Tibial artery (tissue), 4 donors: ENCODE measurements at regions not wholly inside any gene's neighbourhood (a gene's known extent, or its start where the extent isn't known, plus 50 kb on each side); places are given as distances from the start of the nearest gene placed in this dataset.

Experiments used
- DNase-seq, 2 donors: peaks; one replicate each; pipeline ENCODE4 v3.0.0-alpha.2; 2019
- H3K27ac ChIP-seq, 2 donors: fragments of 200-600 bp; sonication (generic) in 1 of 2; 1 replicate in 1 of 2; 2 replicates in 1 of 2; pipeline ENCODE4 v1.5.1; 2018 to 2019; ENCODE audit warnings: mild to moderate bottlenecking in 1 of 2
- H3K27me3 ChIP-seq, 2 donors: fragments of 200-600 bp; sonication (generic) in 1 of 2; one replicate each; pipeline versions ENCODE4 v1.5.1 to v1.6.0; 2016 to 2019
- H3K36me3 ChIP-seq, 3 donors: fragments of 200-600 bp; sonication (generic) in 2 of 3; one replicate each; pipeline ENCODE4 v1.5.1; 2016 to 2019; ENCODE audit warnings: mild to moderate bottlenecking in 2 of 3
- H3K4me1 ChIP-seq, 4 donors: fragments of 200-600 bp; sonication (generic) in 2 of 4; 1 replicate in 3 of 4; 2 replicates in 1 of 4; pipeline ENCODE4 v1.5.1; 2016 to 2019
- H3K4me3 ChIP-seq, 2 donors: fragments of 200-600 bp; sonication (generic) in 1 of 2; 1 replicate in 1 of 2; 2 replicates in 1 of 2; pipeline ENCODE4 v1.5.1; 2018 to 2019; ENCODE audit warnings: mild to moderate bottlenecking in 2 of 2
- H3K9me3 ChIP-seq, 3 donors: fragments of 200-600 bp; sonication (generic) in 1 of 3; one replicate each; pipeline ENCODE4 v1.5.1; 2016 to 2019
- intact Hi-C: fragments of 100-400 bp; cut with DNase I; formaldehyde crosslinking; loops from one replicate; pipeline ENCODE4 v1.15.0; 2023; ENCODE audit warnings: low total_unique reads
- TF ChIP-seq, protein P1 (sequence below), 2 experiments: fragments of 200-600 bp in 1 of 2; fragments of 450-650 bp in 1 of 2; IDR thresholded peaks; one replicate each; pipeline ENCODE4 v1.5.1; 2017 to 2019; ENCODE audit warnings: antibody characterized with exemption in 2 of 2, mild to moderate bottlenecking in 1 of 2, moderate library complexity in 1 of 2

DNA sequence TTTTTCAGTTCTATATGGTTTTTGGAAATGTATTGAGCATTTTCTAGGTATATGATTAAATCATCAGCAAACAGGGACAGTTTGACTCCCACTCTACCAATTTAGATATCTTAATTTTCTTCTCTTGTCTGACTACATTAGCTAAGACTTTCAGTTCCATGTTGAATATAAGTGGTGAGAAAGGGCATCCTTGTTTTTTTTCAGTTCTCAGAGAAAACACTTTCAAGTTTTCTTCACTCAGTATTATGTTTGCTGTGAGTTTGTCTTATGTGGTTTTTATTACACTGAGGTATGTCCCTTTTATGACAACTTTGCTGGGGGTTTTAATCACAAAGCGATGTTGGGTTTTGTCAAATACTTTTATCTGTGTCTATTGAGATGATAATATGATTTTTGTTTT is 352.6 kb downstream of the KDM5D start:
- intact Hi-C loops, result no loop called here
- no peaks in the 10 kb centered on the region for H3K4me1 ChIP-seq

DNA sequence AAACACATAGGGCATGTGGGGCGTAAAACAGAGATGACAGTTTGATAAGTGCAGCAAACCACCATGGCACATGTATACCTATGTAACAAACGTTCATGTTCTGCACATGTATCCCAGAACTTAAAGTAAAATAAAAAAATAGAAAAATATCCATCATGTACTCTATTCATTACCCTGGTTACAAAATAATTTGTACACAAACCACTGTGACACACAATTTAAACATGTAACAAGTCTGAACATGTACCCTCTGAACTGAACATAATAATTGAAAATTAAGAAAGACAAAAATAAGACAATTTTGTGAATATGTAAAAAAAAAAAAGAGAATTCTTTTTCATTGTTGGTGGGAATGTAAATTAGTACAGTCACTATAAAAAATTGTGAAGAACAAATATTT is 379.2 kb downstream of the KDM5D start:
- TF ChIP-seq, protein P1, sequence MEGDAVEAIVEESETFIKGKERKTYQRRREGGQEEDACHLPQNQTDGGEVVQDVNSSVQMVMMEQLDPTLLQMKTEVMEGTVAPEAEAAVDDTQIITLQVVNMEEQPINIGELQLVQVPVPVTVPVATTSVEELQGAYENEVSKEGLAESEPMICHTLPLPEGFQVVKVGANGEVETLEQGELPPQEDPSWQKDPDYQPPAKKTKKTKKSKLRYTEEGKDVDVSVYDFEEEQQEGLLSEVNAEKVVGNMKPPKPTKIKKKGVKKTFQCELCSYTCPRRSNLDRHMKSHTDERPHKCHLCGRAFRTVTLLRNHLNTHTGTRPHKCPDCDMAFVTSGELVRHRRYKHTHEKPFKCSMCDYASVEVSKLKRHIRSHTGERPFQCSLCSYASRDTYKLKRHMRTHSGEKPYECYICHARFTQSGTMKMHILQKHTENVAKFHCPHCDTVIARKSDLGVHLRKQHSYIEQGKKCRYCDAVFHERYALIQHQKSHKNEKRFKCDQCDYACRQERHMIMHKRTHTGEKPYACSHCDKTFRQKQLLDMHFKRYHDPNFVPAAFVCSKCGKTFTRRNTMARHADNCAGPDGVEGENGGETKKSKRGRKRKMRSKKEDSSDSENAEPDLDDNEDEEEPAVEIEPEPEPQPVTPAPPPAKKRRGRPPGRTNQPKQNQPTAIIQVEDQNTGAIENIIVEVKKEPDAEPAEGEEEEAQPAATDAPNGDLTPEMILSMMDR (IDR thresholded peaks at IDR 0.05), result no peak
- Histone ChIP-seq H3K9me3 (no peaks in the 10 kb centered on the region), H3K36me3 (no peaks in the 10 kb centered on the region), H3K4me1 (no peaks in the 10 kb centered on the region), H3K4me3 (no peak overlapping the region), H3K27ac (no peak overlapping the region), H3K27me3 (no peaks in the 10 kb centered on the region)
- intact Hi-C loops, result no loop called here
- no peak for DNase-seq

More for the DNA sequence above, 352.6 kb downstream of the KDM5D start:
- no peak overlapping the region for H3K27ac ChIP-seq
- DNase-seq, result no peak
- no peaks in the 10 kb centered on the region for H3K36me3 ChIP-seq
- H3K4me3 ChIP-seq, result no peak overlapping the region
- TF ChIP-seq, protein P1 (IDR thresholded peaks at IDR 0.05), result no peak
- H3K9me3 ChIP-seq, result no peaks in the 10 kb centered on the region
- H3K27me3 ChIP-seq, result no peaks in the 10 kb centered on the region

DNA sequence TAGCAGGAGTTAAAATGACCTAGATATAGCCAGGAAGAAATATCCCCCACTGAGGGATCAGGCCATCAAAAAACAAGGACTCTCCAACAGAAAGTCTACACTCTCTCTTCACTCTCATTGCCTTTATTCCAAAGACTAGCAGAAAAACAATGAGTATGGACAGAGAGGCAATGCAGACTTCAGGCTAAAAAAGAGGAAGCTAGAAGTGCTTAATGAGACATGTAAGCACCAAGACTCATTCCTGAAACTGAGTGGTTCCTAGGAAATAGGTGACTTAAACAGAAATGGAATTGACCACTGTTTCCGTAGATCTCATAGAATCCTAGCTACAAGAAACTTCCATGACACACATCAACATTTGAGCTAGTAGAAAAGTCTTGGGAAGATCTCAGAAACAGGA is 387.3 kb downstream of the KDM5D start:
- H3K4me1 ChIP-seq, result no peaks in the 10 kb centered on the region
- H3K4me3 ChIP-seq, result no peak overlapping the region
- no peaks in the 10 kb centered on the region for H3K9me3 ChIP-seq
- H3K27ac ChIP-seq, result no peak overlapping the region
- DNase-seq, result no peak
- no peaks in the 10 kb centered on the region for H3K27me3 ChIP-seq
- H3K36me3 ChIP-seq, result no peaks in the 10 kb centered on the region
- intact Hi-C loops, result no loop called here
- TF ChIP-seq, protein P1 (IDR thresholded peaks at IDR 0.05), result no peak

DNA sequence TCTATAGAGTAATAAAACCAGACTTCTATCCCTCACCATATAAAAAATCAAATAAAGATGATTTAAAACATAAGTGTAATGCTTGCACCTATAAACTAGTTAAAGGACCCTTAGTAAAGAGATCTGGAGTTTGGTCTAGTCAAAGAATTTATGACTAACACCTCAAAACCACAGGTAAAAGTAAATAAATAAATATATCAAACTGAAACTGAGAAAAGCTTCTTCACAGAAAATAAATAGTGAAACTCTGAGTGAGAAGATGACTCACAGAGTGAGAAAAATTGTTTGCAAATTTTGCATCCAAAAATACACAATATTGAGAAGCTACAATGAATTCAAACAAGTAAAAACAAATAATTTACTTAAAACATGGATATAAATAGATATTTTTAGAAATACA is 387.8 kb downstream of the KDM5D start:
- H3K4me1 ChIP-seq, result no peaks in the 10 kb centered on the region
- no peak for DNase-seq
- intact Hi-C loops, result no loop called here

DNA sequence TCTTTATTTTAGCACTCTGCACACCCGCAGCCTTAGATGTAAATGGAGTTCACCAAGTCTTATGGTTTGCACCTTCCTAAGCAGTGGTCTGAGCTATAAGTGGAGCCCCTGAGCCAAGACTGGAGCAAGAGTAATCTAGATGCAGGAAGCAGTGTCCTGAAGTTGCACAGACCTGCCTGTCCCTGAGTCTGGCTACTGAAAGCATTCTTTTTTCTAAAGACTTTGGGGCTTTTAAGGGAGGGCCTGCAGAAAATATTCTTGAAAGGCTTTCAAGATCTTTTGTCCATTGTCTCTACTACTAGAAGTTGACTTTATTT is 389.7 kb downstream of the KDM5D start:
- no peak for DNase-seq

More for the DNA sequence above, 387.8 kb downstream of the KDM5D start:
- TF ChIP-seq, protein P1 (IDR thresholded peaks at IDR 0.05), result no peak
- Histone ChIP-seq H3K36me3 (no peaks in the 10 kb centered on the region), H3K4me3 (no peak overlapping the region), H3K27ac (no peak overlapping the region), H3K9me3 (no peaks in the 10 kb centered on the region), H3K27me3 (no peaks in the 10 kb centered on the region)

More for the DNA sequence above, 389.7 kb downstream of the KDM5D start:
- intact Hi-C loops, result no loop called here
- no peak overlapping the region for H3K27ac ChIP-seq
- no peaks in the 10 kb centered on the region for H3K9me3 ChIP-seq
- TF ChIP-seq, protein P1 (IDR thresholded peaks at IDR 0.05), result no peak
- H3K36me3 ChIP-seq, result no peaks in the 10 kb centered on the region
- H3K27me3 ChIP-seq, result no peaks in the 10 kb centered on the region
- no peak overlapping the region for H3K4me3 ChIP-seq
- no peaks in the 10 kb centered on the region for H3K4me1 ChIP-seq
